ENCODE measurements at regions not wholly inside any gene's neighbourhood (a gene's known extent, or its start where the extent isn't known, plus 50 kb on each side); places are given as distances from the start of the nearest gene placed in this dataset.

DNA sequence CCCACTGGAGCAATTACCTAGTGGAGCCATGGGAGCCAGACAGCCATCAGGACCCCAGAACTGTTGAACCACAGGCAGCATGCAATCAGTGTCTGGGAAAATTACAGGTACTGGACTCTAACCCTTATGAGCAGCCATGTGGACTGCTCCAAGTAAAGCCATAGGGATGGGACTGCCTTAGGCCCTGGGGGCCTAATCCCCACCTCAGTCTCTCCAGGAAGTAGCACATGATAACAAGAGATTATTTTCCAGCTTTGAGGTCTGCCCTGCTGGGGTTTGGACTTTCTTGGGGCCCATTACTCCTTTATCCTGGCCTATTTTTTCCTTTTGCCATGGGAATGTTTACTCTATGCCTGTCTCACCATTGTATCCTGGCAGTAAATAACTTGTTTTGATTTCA is 226.8 kb downstream of the AEBP2 start:
- Histone ChIP-seq H2AFZ (ENCODE audit: insufficient read depth, low read depth, low read length, poor library complexity, severe bottlenecking) (no peak overlapping the region), H3K4me3 (ENCODE audit: control extremely low read depth in 1 of 5, extremely low read depth in 1 of 5, insufficient read depth in 1 of 5, low read depth in 2 of 5, low read length in 4 of 5) (no peak overlapping the region), H3K36me3 (replicated peaks in 1 of 2; ENCODE audit: control extremely low read depth in 1 of 2, control insufficient read depth in 1 of 2, extremely low read depth in 1 of 2, insufficient read depth in 2 of 2, low read length in 1 of 2) (no peaks in the 10 kb centered on the region), H3K27ac (ENCODE audit: low read length in 2 of 2) (no peak overlapping the region), H3K9ac (ENCODE audit: low read length) (no peak overlapping the region), H4K20me1 (ENCODE audit: control insufficient read depth, insufficient read depth, low read length, poor library complexity, severe bottlenecking) (no peaks in the 10 kb centered on the region), H3K79me2 (ENCODE audit: control insufficient read depth, insufficient read depth, low read length) (no peaks in the 10 kb centered on the region), H3K4me2 (replicated peaks; ENCODE audit: low read depth, low read length, poor library complexity, severe bottlenecking) (no peak overlapping the region), H3K9me3 (ENCODE audit: control extremely low read depth in 1 of 3, control insufficient read depth in 2 of 3, insufficient read depth in 1 of 3, low read length in 2 of 3) (peaks cover 0 to 3% (median 0%) of the 10 kb centered on the region in 3 donors), H3K4me1 (ENCODE audit: control insufficient read depth in 2 of 2, insufficient read depth in 2 of 2, low read length in 2 of 2) (no peaks in the 10 kb centered on the region), H3K27me3 (replicated peaks in 1 of 4; ENCODE audit: control extremely low read depth in 1 of 4, control insufficient read depth in 3 of 4, insufficient read depth in 4 of 4, low read length in 3 of 4) (no peaks in the 10 kb centered on the region)
- H3K4me1 Mint-ChIP-seq = no peaks in the 10 kb centered on the region
- CTCF ChIA-PET = no interaction called here
- no peak overlapping the region for H3K27ac Mint-ChIP-seq
- DNase-seq (no peak), ATAC-seq (ENCODE audit: low read depth) (no peak)
- intact Hi-C loops (cut with micrococcal nuclease) = no loop called here
- POLR2A ChIA-PET = no interaction called here
- TF ChIP-seq EZH2 (IDR thresholded peaks at IDR 0.05; ENCODE audit: borderline replicate concordance, insufficient read depth, low read depth, low read length, poor library complexity, severe bottlenecking) = no peak
- TF ChIP-seq, protein P1, sequence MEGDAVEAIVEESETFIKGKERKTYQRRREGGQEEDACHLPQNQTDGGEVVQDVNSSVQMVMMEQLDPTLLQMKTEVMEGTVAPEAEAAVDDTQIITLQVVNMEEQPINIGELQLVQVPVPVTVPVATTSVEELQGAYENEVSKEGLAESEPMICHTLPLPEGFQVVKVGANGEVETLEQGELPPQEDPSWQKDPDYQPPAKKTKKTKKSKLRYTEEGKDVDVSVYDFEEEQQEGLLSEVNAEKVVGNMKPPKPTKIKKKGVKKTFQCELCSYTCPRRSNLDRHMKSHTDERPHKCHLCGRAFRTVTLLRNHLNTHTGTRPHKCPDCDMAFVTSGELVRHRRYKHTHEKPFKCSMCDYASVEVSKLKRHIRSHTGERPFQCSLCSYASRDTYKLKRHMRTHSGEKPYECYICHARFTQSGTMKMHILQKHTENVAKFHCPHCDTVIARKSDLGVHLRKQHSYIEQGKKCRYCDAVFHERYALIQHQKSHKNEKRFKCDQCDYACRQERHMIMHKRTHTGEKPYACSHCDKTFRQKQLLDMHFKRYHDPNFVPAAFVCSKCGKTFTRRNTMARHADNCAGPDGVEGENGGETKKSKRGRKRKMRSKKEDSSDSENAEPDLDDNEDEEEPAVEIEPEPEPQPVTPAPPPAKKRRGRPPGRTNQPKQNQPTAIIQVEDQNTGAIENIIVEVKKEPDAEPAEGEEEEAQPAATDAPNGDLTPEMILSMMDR (IDR thresholded peaks at IDR 0.05) = no peak
- H3K9me3 Mint-ChIP-seq (ENCODE audit: insufficient read depth) = no peaks in the 10 kb centered on the region
- no peak overlapping the region for H3K4me3 Mint-ChIP-seq
- H3K27me3 Mint-ChIP-seq = no peaks in the 10 kb centered on the region

DNA sequence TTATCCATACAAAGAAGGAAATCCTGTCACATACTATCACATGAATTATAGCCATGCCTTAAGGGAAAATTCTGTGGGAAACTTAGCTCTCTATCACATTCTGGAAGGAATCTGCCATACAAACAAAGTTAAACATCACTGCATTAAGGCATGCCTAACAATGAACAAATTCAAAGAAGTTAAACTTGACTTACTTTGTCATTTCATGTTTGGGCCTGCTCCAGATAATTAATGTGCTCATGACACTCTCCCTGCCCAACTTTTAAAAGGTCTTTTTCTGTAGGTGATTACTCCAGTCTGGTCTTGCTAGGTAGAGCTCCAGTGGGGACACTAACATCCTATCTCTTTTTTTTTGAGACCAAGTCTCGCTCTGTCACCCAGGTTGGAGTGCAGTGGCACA is 230.5 kb downstream of the AEBP2 start:
- no peaks in the 10 kb centered on the region for H3K27me3 ChIP-seq (replicated peaks in 1 of 4; ENCODE audit: control extremely low read depth in 1 of 4, control insufficient read depth in 3 of 4, insufficient read depth in 4 of 4, low read length in 3 of 4)
- Mint-ChIP-seq H3K27ac (no peak overlapping the region), H3K4me3 (no peak overlapping the region), H3K27me3 (no peaks in the 10 kb centered on the region), H3K4me1 (no peaks in the 10 kb centered on the region), H3K9me3 (ENCODE audit: insufficient read depth) (no peaks in the 10 kb centered on the region)
- H2AFZ ChIP-seq (ENCODE audit: insufficient read depth, low read depth, low read length, poor library complexity, severe bottlenecking) = no peak overlapping the region
- DNase-seq = no peak
- no CpG with 5 or more reads among the region's 1 CpG for WGBS (ENCODE audit: insufficient coverage)
- H3K27ac ChIP-seq (ENCODE audit: low read length in 2 of 2) = no peak overlapping the region
- no peak for ATAC-seq (ENCODE audit: low read depth)
- H3K79me2 ChIP-seq (ENCODE audit: control insufficient read depth, insufficient read depth, low read length) = no peaks in the 10 kb centered on the region
- H3K36me3 ChIP-seq (replicated peaks in 1 of 2; ENCODE audit: control extremely low read depth in 1 of 2, control insufficient read depth in 1 of 2, extremely low read depth in 1 of 2, insufficient read depth in 2 of 2, low read length in 1 of 2) = no peaks in the 10 kb centered on the region
- no peaks in the 10 kb centered on the region for H3K9me3 ChIP-seq (ENCODE audit: control extremely low read depth in 1 of 3, control insufficient read depth in 2 of 3, insufficient read depth in 1 of 3, low read length in 2 of 3)
- TF ChIP-seq EZH2 (IDR thresholded peaks at IDR 0.05; ENCODE audit: borderline replicate concordance, insufficient read depth, low read depth, low read length, poor library complexity, severe bottlenecking) = no peak
- TF ChIP-seq, protein P1 (IDR thresholded peaks at IDR 0.05) = no peak
- CTCF ChIA-PET = no interaction called here
- H3K4me2 ChIP-seq (replicated peaks; ENCODE audit: low read depth, low read length, poor library complexity, severe bottlenecking) = no peak overlapping the region
- no peak overlapping the region for H3K9ac ChIP-seq (ENCODE audit: low read length)
- H4K20me1 ChIP-seq (ENCODE audit: control insufficient read depth, insufficient read depth, low read length, poor library complexity, severe bottlenecking) = no peaks in the 10 kb centered on the region
- intact Hi-C loops (cut with micrococcal nuclease) = no loop called here
- POLR2A ChIA-PET = no interaction called here
- no peak overlapping the region for H3K4me3 ChIP-seq (ENCODE audit: control extremely low read depth in 1 of 5, extremely low read depth in 1 of 5, insufficient read depth in 1 of 5, low read depth in 2 of 5, low read length in 4 of 5)
- H3K4me1 ChIP-seq (ENCODE audit: control insufficient read depth in 2 of 2, insufficient read depth in 2 of 2, low read length in 2 of 2) = no peaks in the 10 kb centered on the region

Data from B cell (primary cell).